ENCODE measurements at regions not wholly inside any gene's neighbourhood (a gene's known extent, or its start where the extent isn't known, plus 50 kb on each side); places are given as distances from the start of the nearest gene placed in this dataset.
"Not testable (repeated sequence)": the region's sequence is repeated elsewhere in the genome, so short reads cannot be mapped to it uniquely, and the experiment has no call there.

DNA sequence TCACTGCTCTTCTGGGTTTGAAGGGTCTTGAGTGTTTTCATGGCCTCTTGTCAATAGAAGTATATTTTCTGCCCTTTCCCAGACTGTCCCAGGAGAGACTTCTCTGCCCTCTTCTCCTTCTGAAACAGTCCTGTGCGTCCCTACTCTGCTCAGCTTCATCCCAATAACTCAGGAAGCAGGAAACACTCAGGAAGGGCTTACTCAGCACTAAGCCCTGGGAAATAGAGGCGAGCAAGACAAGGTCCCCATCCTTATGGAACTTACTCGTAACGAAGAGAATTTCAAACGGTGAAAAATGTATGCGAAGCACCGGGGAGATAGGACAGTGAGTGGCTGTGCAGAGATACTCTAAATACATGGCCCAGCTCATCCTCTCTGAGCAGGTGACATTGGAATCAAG, 52.8 kb upstream of the TFRC start:
- POLR2A ChIA-PET: no interaction called here
- no peak for TF ChIP-seq FOSL2 (IDR thresholded peaks at IDR 0.05; ENCODE audit: borderline replicate concordance, low read depth)
- no peak for TF ChIP-seq EZH2phosphoT487 (IDR thresholded peaks at IDR 0.05; ENCODE audit: borderline replicate concordance, low read depth)
- no peak for TF ChIP-seq RFX5 (IDR thresholded peaks at IDR 0.05; ENCODE audit: low read length)
- no peak for TF ChIP-seq ELF1 (IDR thresholded peaks at IDR 0.05)
- no peak for TF ChIP-seq RCOR1 (IDR thresholded peaks at IDR 0.05; ENCODE audit: low read length)
- TF ChIP-seq FOXM1 (IDR thresholded peaks at IDR 0.05; ENCODE audit: low read depth): no peak
- Histone ChIP-seq H4K20me1 (ENCODE audit: insufficient read depth) (no peaks in the 10 kb centered on the region), H3K9ac (no peak overlapping the region), H3K4me3 (ENCODE audit: low read depth in 2 of 2, low read length in 1 of 2) (no peak overlapping the region), H3K4me1 (ENCODE audit: control insufficient read depth in 1 of 2, insufficient read depth in 2 of 2, low read depth in 1 of 2, low read length in 1 of 2) (peaks cover 0 to 7% of the 10 kb centered on the region in 2 experiments; a peak in 2 of 4 replicates), H3K9me2 (no peaks in the 10 kb centered on the region), H3K36me3 (replicated peaks in 1 of 2; ENCODE audit: control insufficient read depth in 1 of 2, insufficient read depth in 2 of 2, low read length in 1 of 2) (no peaks in the 10 kb centered on the region), H3K79me2 (ENCODE audit: insufficient read depth) (no peaks in the 10 kb centered on the region), H3K27me3 (ENCODE audit: insufficient read depth) (no peaks in the 10 kb centered on the region), H3K4me2 (no peak overlapping the region), H3K27ac (ENCODE audit: low read depth in 2 of 2, low read length in 1 of 2) (no peak overlapping the region), H3F3A (replicated peaks; ENCODE audit: insufficient read depth) (no peaks in the 10 kb centered on the region), H2AFZ (ENCODE audit: low read depth) (no peak overlapping the region), H3K9me3 (no peaks in the 10 kb centered on the region)
- DNase-seq: no peak
- 84% methylated on average over 7 of the region's 7 CpGs for WGBS (ENCODE audit: low lambda C conversion rate)
- CTCF ChIA-PET: no interaction called here

DNA sequence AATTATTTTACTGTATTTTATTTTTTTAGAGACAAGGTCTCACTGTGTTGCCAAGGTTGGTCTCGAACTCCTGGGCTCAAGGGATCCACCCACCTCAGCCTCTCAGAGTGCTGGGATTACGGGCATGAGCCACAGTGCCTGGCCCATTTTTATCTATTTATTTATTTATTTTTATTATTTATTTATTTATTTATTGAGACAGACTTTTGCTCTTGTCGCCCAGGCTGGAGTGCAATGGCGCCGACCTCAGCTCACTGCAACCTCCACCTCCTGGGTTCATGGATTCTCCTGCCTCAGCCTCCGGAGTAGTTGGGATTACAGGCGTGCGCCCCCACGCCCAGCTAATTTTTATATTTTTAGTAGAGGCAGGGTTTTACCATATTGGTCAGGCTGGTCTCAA, 52.0 kb upstream of the TFRC start:
- H3K27ac ChIP-seq (ENCODE audit: low read depth in 2 of 2, low read length in 1 of 2); DNase-seq; H3K4me2 ChIP-seq; H3K9me3 ChIP-seq; CTCF ChIA-PET; H3K36me3 ChIP-seq (replicated peaks in 1 of 2; ENCODE audit: control insufficient read depth in 1 of 2, insufficient read depth in 2 of 2, low read length in 1 of 2); H3K79me2 ChIP-seq (ENCODE audit: insufficient read depth); H4K20me1 ChIP-seq (ENCODE audit: insufficient read depth); H3F3A ChIP-seq (replicated peaks; ENCODE audit: insufficient read depth); H3K4me1 ChIP-seq (ENCODE audit: control insufficient read depth in 1 of 2, insufficient read depth in 2 of 2, low read depth in 1 of 2, low read length in 1 of 2); H3K4me3 ChIP-seq (ENCODE audit: low read depth in 2 of 2, low read length in 1 of 2); H3K27me3 ChIP-seq (ENCODE audit: insufficient read depth); H2AFZ ChIP-seq (ENCODE audit: low read depth); H3K9ac ChIP-seq; POLR2A ChIA-PET; H3K9me2 ChIP-seq: not testable (repeated sequence)
- 88% methylated on average over 9 of the region's 9 CpGs for WGBS (ENCODE audit: low lambda C conversion rate)

DNA sequence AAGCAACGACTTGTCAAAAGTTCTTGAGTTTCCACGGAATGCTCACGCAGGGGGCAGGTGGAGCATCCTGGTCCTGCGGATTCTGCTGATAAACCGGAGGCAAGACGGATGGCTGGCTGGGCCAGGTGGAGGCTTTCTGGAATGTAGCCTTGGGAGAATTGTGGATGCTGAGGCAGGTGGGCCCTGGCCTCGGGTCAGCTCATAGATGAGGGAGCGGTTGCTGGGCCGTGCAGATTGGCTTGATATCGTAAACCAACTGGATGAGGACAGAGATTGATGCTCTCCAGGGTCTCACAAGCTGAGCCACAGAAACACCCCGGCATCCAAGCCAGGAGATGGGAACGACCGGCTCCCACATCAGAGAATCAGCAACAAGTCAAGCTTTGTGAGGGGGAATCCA, 50.0 kb upstream of the TFRC start:
- H2AFZ ChIP-seq (ENCODE audit: low read depth): no peak overlapping the region
- no peak overlapping the region for H3K4me3 ChIP-seq (ENCODE audit: low read depth in 2 of 2, low read length in 1 of 2)
- H3K27me3 ChIP-seq (ENCODE audit: insufficient read depth): no peaks in the 10 kb centered on the region
- no peaks in the 10 kb centered on the region for H3K36me3 ChIP-seq (replicated peaks in 1 of 2; ENCODE audit: control insufficient read depth in 1 of 2, insufficient read depth in 2 of 2, low read length in 1 of 2)
- no peak for DNase-seq
- no peaks in the 10 kb centered on the region for H3F3A ChIP-seq (replicated peaks; ENCODE audit: insufficient read depth)
- no peaks in the 10 kb centered on the region for H3K9me3 ChIP-seq
- no peak for TF ChIP-seq RXRA (IDR thresholded peaks at IDR 0.05; ENCODE audit: borderline replicate concordance, low read depth)
- TF ChIP-seq, protein P1, sequence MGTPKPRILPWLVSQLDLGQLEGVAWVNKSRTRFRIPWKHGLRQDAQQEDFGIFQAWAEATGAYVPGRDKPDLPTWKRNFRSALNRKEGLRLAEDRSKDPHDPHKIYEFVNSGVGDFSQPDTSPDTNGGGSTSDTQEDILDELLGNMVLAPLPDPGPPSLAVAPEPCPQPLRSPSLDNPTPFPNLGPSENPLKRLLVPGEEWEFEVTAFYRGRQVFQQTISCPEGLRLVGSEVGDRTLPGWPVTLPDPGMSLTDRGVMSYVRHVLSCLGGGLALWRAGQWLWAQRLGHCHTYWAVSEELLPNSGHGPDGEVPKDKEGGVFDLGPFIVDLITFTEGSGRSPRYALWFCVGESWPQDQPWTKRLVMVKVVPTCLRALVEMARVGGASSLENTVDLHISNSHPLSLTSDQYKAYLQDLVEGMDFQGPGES (IDR thresholded peaks at IDR 0.05; ENCODE audit: low read depth, low read length): no peak
- TF ChIP-seq, protein P2, sequence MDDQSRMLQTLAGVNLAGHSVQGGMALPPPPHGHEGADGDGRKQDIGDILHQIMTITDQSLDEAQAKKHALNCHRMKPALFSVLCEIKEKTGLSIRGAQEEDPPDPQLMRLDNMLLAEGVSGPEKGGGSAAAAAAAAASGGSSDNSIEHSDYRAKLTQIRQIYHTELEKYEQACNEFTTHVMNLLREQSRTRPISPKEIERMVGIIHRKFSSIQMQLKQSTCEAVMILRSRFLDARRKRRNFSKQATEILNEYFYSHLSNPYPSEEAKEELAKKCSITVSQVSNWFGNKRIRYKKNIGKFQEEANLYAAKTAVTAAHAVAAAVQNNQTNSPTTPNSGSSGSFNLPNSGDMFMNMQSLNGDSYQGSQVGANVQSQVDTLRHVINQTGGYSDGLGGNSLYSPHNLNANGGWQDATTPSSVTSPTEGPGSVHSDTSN (IDR thresholded peaks at IDR 0.05): no peak
- TF ChIP-seq, protein P3, sequence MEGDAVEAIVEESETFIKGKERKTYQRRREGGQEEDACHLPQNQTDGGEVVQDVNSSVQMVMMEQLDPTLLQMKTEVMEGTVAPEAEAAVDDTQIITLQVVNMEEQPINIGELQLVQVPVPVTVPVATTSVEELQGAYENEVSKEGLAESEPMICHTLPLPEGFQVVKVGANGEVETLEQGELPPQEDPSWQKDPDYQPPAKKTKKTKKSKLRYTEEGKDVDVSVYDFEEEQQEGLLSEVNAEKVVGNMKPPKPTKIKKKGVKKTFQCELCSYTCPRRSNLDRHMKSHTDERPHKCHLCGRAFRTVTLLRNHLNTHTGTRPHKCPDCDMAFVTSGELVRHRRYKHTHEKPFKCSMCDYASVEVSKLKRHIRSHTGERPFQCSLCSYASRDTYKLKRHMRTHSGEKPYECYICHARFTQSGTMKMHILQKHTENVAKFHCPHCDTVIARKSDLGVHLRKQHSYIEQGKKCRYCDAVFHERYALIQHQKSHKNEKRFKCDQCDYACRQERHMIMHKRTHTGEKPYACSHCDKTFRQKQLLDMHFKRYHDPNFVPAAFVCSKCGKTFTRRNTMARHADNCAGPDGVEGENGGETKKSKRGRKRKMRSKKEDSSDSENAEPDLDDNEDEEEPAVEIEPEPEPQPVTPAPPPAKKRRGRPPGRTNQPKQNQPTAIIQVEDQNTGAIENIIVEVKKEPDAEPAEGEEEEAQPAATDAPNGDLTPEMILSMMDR (IDR thresholded peaks at IDR 0.05): no peak
- H3K9ac ChIP-seq: no peak overlapping the region
- H3K79me2 ChIP-seq (ENCODE audit: insufficient read depth): no peaks in the 10 kb centered on the region
- H4K20me1 ChIP-seq (ENCODE audit: insufficient read depth): no peaks in the 10 kb centered on the region
- 74% methylated on average over 13 of the region's 13 CpGs for WGBS (ENCODE audit: low lambda C conversion rate)
- H3K4me1 ChIP-seq (ENCODE audit: control insufficient read depth in 1 of 2, insufficient read depth in 2 of 2, low read depth in 1 of 2, low read length in 1 of 2): peaks cover 0 to 13% of the 10 kb centered on the region in 2 experiments; a peak in 2 of 4 replicates
- no peak overlapping the region for H3K4me2 ChIP-seq
- H3K27ac ChIP-seq (ENCODE audit: low read depth in 2 of 2, low read length in 1 of 2): no peak overlapping the region
- ChIA-PET CTCF (interaction anchor here (1.4 kb wide), 1 partner anchor 59 kb away, joined by 7 read pairs; no protein-coding TSS in a partner anchor), POLR2A (interaction anchor here (0.8 kb wide), 1 partner anchor 14 kb away, joined by 3 read pairs; no protein-coding TSS in a partner anchor)
- no peaks in the 10 kb centered on the region for H3K9me2 ChIP-seq
